HCT116 (cell line): ENCODE measurements at regions not wholly inside any gene's neighbourhood (a gene's known extent, or its start where the extent isn't known, plus 50 kb on each side); places are given as distances from the start of the nearest gene placed in this dataset.

Experiments
- ATAC-seq: fragments of 200-7000 bp; cut with Tn5 transposase; 2 replicates; pipeline ENCODE4 v1.9.1; 2020; ENCODE audit warnings: mild to moderate bottlenecking, moderate library complexity
- BruUV-seq: library from RNA; stranded (reverse); fragments of 400-500 nt; replicated peaks from 2 replicates; lab custom pipeline; 2021; lab: Mats Ljungman, UMichigan
- CTCF ChIA-PET: fragments of 300-600 bp; sonication (Branson Sonifier 250); formaldehyde crosslinking; loops from one replicate; lab custom pipeline; 2021; ENCODE audit warnings: antibody characterized with exemption; lab: Charles Lee
- POLR2A ChIA-PET: fragments of 300-600, 350-600 bp; sonication (Branson Sonifier 250); formaldehyde crosslinking; loops from one replicate; lab custom pipeline; 2021; ENCODE audit warnings: antibody characterized with exemption; lab: Charles Lee
- RAD21 ChIA-PET, 2 experiments: fragments of 300-600 bp; sonication (Branson Sonifier 250); formaldehyde crosslinking; loops; one replicate each; lab custom pipeline; 2023; ENCODE audit warnings: low total read pairs in 2 of 2; ENCODE audit not compliant: uncharacterized antibody in 2 of 2, unreplicated experiment in 2 of 2, low non-redundant PET in 1 of 2; lab: Charles Lee
- DNase-seq: peaks from one replicate; pipeline ENCODE4 v3.0.0-alpha.2; 2010; ENCODE audit warnings: low read depth, low spot score
- H2AFZ ChIP-seq: fragments of 200-600 bp; shearing (Covaris generic), sonication (generic); 2 replicates; pipeline ENCODE4 v1.6.1; 2017; ENCODE audit warnings: low read depth, mixed run types, mixed read lengths, antibody characterized with exemption, low read length; ENCODE audit not compliant: poor library complexity, severe bottlenecking
- H3K27ac ChIP-seq: 2 replicates; pipeline ENCODE4 v1.5.1; 2012; ENCODE audit warnings: low read depth, low read length
- H3K27me3 ChIP-seq: fragments of 200-600 bp; sonication (generic); 2 replicates; pipeline ENCODE4 v1.6.1; 2016; ENCODE audit warnings: mixed run types, low read length, mixed read lengths; ENCODE audit not compliant: insufficient read depth
- H3K36me3 ChIP-seq, 2 experiments: fragments of 200-500 bp in 1 of 2; fragments of 200-600 bp in 1 of 2; sonication (Bioruptor generic) in 1 of 2; sonication (generic) in 1 of 2; 2 replicates each; pipeline versions ENCODE4 v1.5.1 to v1.6.1; 2014 to 2016; ENCODE audit warnings: low read length in 2 of 2, inconsistent platforms in 1 of 2, mixed read lengths in 1 of 2, mixed run types in 1 of 2; ENCODE audit not compliant: insufficient read depth in 2 of 2, control insufficient read depth in 1 of 2
- H3K4me1 ChIP-seq, 2 experiments: fragments of 200-600 bp in 1 of 2; sonication (generic) in 1 of 2; 2 replicates each; pipeline versions ENCODE4 v1.5.1 to v1.6.1; 2012 to 2017; ENCODE audit warnings: low read length in 2 of 2, inconsistent platforms in 1 of 2, mild to moderate bottlenecking in 1 of 2, mixed read lengths in 1 of 2, mixed run types in 1 of 2, moderate library complexity in 1 of 2; ENCODE audit not compliant: insufficient read depth in 2 of 2, control insufficient read depth in 1 of 2
- H3K4me2 ChIP-seq: fragments of 200-600 bp; sonication (generic); 2 replicates; pipeline ENCODE4 v1.6.1; 2017; ENCODE audit warnings: mixed run types, low read length, mixed read lengths
- H3K4me3 ChIP-seq, 2 experiments: fragments of 200-600 bp in 1 of 2; sonication (generic) in 1 of 2; replicated peaks in 1 of 2; 2 replicates each; pipeline ENCODE4 v1.5.1; 2011 to 2016; ENCODE audit warnings: low read length in 2 of 2, control low read depth in 1 of 2, low read depth in 1 of 2, mild to moderate bottlenecking in 1 of 2, mixed read lengths in 1 of 2, mixed run types in 1 of 2
- H3K79me2 ChIP-seq: fragments of 200-600 bp; sonication (generic); 2 replicates; pipeline ENCODE4 v1.6.1; 2017; ENCODE audit warnings: mild to moderate bottlenecking, mixed run types, low read length, moderate library complexity, mixed read lengths; ENCODE audit not compliant: insufficient read depth
- H3K9ac ChIP-seq: fragments of 200-600 bp; sonication (generic); 2 replicates; pipeline ENCODE4 v1.6.1; 2016; ENCODE audit warnings: low read length, mixed read lengths
- H3K9me2 ChIP-seq: fragments of 200-600 bp; sonication (generic), shearing (Covaris generic); 2 replicates; pipeline ENCODE4 v1.6.1; 2017; ENCODE audit warnings: mixed run types, mild to moderate bottlenecking, moderate library complexity; ENCODE audit not compliant: insufficient read depth
- H3K9me3 ChIP-seq, 2 experiments: fragments of 200-500 bp in 1 of 2; fragments of 200-600 bp in 1 of 2; sonication (Bioruptor generic) in 1 of 2; sonication (generic) in 1 of 2; 2 replicates each; pipeline ENCODE4 v1.6.1; 2014 to 2017; ENCODE audit warnings: low read length in 2 of 2, mixed read lengths in 2 of 2, inconsistent platforms in 1 of 2, low read depth in 1 of 2, mild to moderate bottlenecking in 1 of 2, mixed run types in 1 of 2, moderate library complexity in 1 of 2; ENCODE audit not compliant: control insufficient read depth in 1 of 2, insufficient read depth in 1 of 2
- H4K20me1 ChIP-seq: fragments of 200-600 bp; sonication (generic), shearing (Covaris generic); 2 replicates; pipeline ENCODE4 v1.6.1; 2017; ENCODE audit warnings: mixed run types, mild to moderate bottlenecking, moderate library complexity; ENCODE audit not compliant: insufficient read depth
- ATF3 ChIP-seq: IDR thresholded peaks from 2 replicates; pipeline ENCODE4 v1.6.1; 2012
- CBX3 ChIP-seq: IDR thresholded peaks from 2 replicates; pipeline ENCODE4 v1.6.1; 2012; ENCODE audit warnings: low read depth
- CEBPB ChIP-seq: IDR thresholded peaks from 2 replicates; pipeline ENCODE4 v1.6.1; 2012; ENCODE audit warnings: low read depth
- CTCF ChIP-seq, 3 experiments: fragments of 200-600 bp in 1 of 3; sonication (generic) in 1 of 3; IDR thresholded peaks in 2 of 3; conservative IDR thresholded peaks in 1 of 3; 2 replicates each; pipeline ENCODE4 v1.5.1; 2012 to 2017; ENCODE audit warnings: low read depth in 2 of 3, low read length in 2 of 3, antibody characterized with exemption in 1 of 3, borderline replicate concordance in 1 of 3, control low read depth in 1 of 3, mild to moderate bottlenecking in 1 of 3, mixed read lengths in 1 of 3, mixed run types in 1 of 3, moderate library complexity in 1 of 3; ENCODE audit not compliant: insufficient read depth in 1 of 3
- EGR1 ChIP-seq: IDR thresholded peaks from 2 replicates; pipeline ENCODE4 v1.6.1; 2012; ENCODE audit warnings: low read depth
- EZH2 ChIP-seq: fragments of 200-600 bp; sonication (generic); IDR thresholded peaks from 2 replicates; pipeline ENCODE4 v1.6.1; 2017; ENCODE audit warnings: antibody characterized with exemption, mixed run types
- EZH2phosphoT487 ChIP-seq: fragments of 200-600 bp; IDR thresholded peaks from 2 replicates; pipeline ENCODE4 v1.6.1; 2018; ENCODE audit warnings: antibody characterized with exemption, borderline replicate concordance
- JUND ChIP-seq: IDR thresholded peaks from 2 replicates; pipeline ENCODE4 v1.6.1; 2012
- MAX ChIP-seq: IDR thresholded peaks from 2 replicates; pipeline ENCODE4 v1.6.1; 2012
- POLR2A ChIP-seq: IDR thresholded peaks from 2 replicates; pipeline ENCODE4 v1.7.0; 2011; ENCODE audit warnings: borderline replicate concordance; ENCODE audit not compliant: insufficient read depth, insufficient read length; ENCODE audit errors: extremely low read depth
- POLR2AphosphoS5 ChIP-seq: IDR thresholded peaks from 2 replicates; pipeline ENCODE4 v1.6.1; 2011; ENCODE audit warnings: mild to moderate bottlenecking, low read depth, low read length, moderate library complexity
- RAD21 ChIP-seq: IDR thresholded peaks from 2 replicates; pipeline ENCODE4 v1.6.1; 2012; ENCODE audit warnings: low read depth, mild to moderate bottlenecking
- SIN3A ChIP-seq: IDR thresholded peaks from 2 replicates; pipeline ENCODE4 v1.6.1; 2012; ENCODE audit warnings: low read depth
- ZBTB33 ChIP-seq: IDR thresholded peaks from 2 replicates; pipeline ENCODE4 v1.6.1; 2011; ENCODE audit warnings: mild to moderate bottlenecking, low read length, moderate library complexity; ENCODE audit not compliant: insufficient replicate concordance; ENCODE audit errors: extremely low read depth
- ZNF274 ChIP-seq: fragments of 200-500 bp; sonication (Bioruptor generic); IDR thresholded peaks from 2 replicates; pipeline ENCODE4 v1.6.1; 2014; ENCODE audit warnings: mild to moderate bottlenecking, low read depth, low read length, inconsistent platforms
- intact Hi-C: fragments of 100-400 bp; cut with micrococcal nuclease; formaldehyde crosslinking; loops from 2 replicates; pipeline ENCODE4 v1.10.0; 2022

GRCh38 chr20:39874049-39874893 lies 814.8 kb downstream of the MAFB start:
- intact Hi-C loops: no loop called here
- Histone ChIP-seq H3K27ac (no peak overlapping the region), H4K20me1 (no peaks in the 10 kb centered on the region), H3K4me3 (no peak overlapping the region), H3K9me3 (peaks cover 0 to 4% of the 10 kb centered on the region in 2 experiments; a peak in 2 of 4 replicates), H3K9me2 (no peaks in the 10 kb centered on the region), H3K9ac (no peak overlapping the region), H3K79me2 (no peaks in the 10 kb centered on the region), H3K36me3 (no peaks in the 10 kb centered on the region), H2AFZ (no peak overlapping the region), H3K27me3 (no peaks in the 10 kb centered on the region), H3K4me2 (no peak overlapping the region), H3K4me1 (no peaks in the 10 kb centered on the region)
- peak; percentile 24 to 61 (median 58); a peak in 5 of 6 replicates for TF ChIP-seq CTCF (IDR thresholded peaks at IDR 0.05 in 2 of 3, conservative IDR thresholded peaks at IDR 0.05 in 1 of 3; ENCODE audit: borderline replicate concordance in 1 of 3, insufficient read depth in 1 of 3, low read depth in 2 of 3, low read length in 2 of 3)
- peak; percentile 30 for TF ChIP-seq RAD21
- no peak for TF ChIP-seq ATF3
- ATAC-seq (peak; percentile 68), DNase-seq (peak; percentile 15)
- ChIA-PET RAD21 (no interaction called here), CTCF (interaction anchor here (1.3 kb wide), 1 partner anchor 763 kb away, joined by 7 read pairs; no protein-coding TSS in a partner anchor), POLR2A (no interaction called here)
- no TSS peak for BruUV-seq

DNA sequence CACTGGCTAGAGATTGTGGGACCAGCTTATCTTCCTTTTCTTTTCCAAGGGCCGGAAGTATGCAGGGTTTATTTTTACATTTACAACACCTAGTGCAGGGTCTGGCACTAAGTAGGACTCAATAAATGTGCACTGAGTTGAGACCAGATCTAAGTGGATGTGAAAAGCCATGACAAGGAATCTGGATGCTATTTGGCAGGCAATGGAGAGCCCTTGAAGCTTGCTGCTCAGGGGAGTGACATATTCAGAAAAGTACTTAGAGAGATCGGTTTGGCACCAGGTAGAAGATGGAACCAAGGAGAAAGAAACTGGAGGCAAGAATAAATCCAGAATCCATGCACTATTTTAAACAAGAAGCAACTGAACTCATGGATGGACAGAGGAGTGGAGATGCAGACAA lies 815.8 kb downstream of the MAFB start:
- H3K79me2 ChIP-seq: no peaks in the 10 kb centered on the region
- POLR2A ChIA-PET: no interaction called here
- DNase-seq: no peak
- TF ChIP-seq ATF3 (no peak), EZH2phosphoT487 (no peak), RAD21 (no peak), EZH2 (no peak), JUND (no peak), CEBPB (no peak), ZBTB33 (no peak), CBX3 (no peak), ZNF274 (no peak), MAX (no peak), POLR2AphosphoS5 (no peak), POLR2A (no peak), SIN3A (no peak), EGR1 (no peak)
- CTCF ChIA-PET: interaction anchor here (1.3 kb wide), 1 partner anchor 762 kb away, joined by 7 read pairs; no protein-coding TSS in a partner anchor
- H4K20me1 ChIP-seq: no peaks in the 10 kb centered on the region
- H3K9me2 ChIP-seq: no peaks in the 10 kb centered on the region
- BruUV-seq: no TSS peak
- peaks cover 0 to 5% of the 10 kb centered on the region in 2 experiments; a peak in 2 of 4 replicates for H3K9me3 ChIP-seq
- H3K9ac ChIP-seq: no peak overlapping the region
- RAD21 ChIA-PET: no interaction called here
- ATAC-seq: no peak
- intact Hi-C loops: no loop called here
- no peaks in the 10 kb centered on the region for H3K4me1 ChIP-seq
- H3K4me3 ChIP-seq: no peak overlapping the region
- H3K27ac ChIP-seq: no peak overlapping the region
- no peaks in the 10 kb centered on the region for H3K27me3 ChIP-seq
- no peak overlapping the region for H2AFZ ChIP-seq
- no peak overlapping the region for H3K4me2 ChIP-seq
- H3K36me3 ChIP-seq: no peaks in the 10 kb centered on the region
